Panc1 (cell line): ENCODE measurements at regions not wholly inside any gene's neighbourhood (a gene's known extent, or its start where the extent isn't known, plus 50 kb on each side); places are given as distances from the start of the nearest gene placed in this dataset.

Experiments
- ATAC-seq: fragments of 200-7000 bp; cut with Tn5 transposase; 2 replicates; pipeline ENCODE4 v1.9.1; 2020; ENCODE audit warnings: mild to moderate bottlenecking, moderate library complexity
- BruUV-seq: library from RNA; stranded (reverse); fragments of 400-500 nt; replicated peaks from 2 replicates; lab custom pipeline; 2021; lab: Mats Ljungman, UMichigan
- CTCF ChIA-PET: fragments of 300-600 bp; sonication (Branson Sonifier 250); formaldehyde crosslinking; loops from one replicate; lab custom pipeline; 2022; ENCODE audit warnings: antibody characterized with exemption; lab: Charles Lee
- POLR2A ChIA-PET: fragments of 300-600 bp; sonication (Branson Sonifier 250); formaldehyde crosslinking; loops from one replicate; lab custom pipeline; 2022; ENCODE audit warnings: antibody characterized with exemption; lab: Charles Lee
- DNase-seq: peaks from one replicate; pipeline ENCODE4 v3.0.0-alpha.2; 2010; ENCODE audit warnings: low read depth, low spot score
- H3K27ac ChIP-seq: 2 replicates; pipeline ENCODE4 v1.5.1; 2011; ENCODE audit warnings: mild to moderate bottlenecking, low read length, inconsistent platforms
- H3K27me3 ChIP-seq: fragments of 200-500 bp; sonication (Bioruptor generic); 2 replicates; pipeline ENCODE4 v1.6.0; 2014; ENCODE audit warnings: low read length, inconsistent platforms; ENCODE audit not compliant: control insufficient read depth, insufficient read depth
- H3K36me3 ChIP-seq: fragments of 200-500 bp; sonication (Bioruptor generic); 2 replicates; pipeline ENCODE4 v1.5.1; 2014; ENCODE audit warnings: inconsistent platforms, mild to moderate bottlenecking, low read length, moderate library complexity; ENCODE audit not compliant: control insufficient read depth, insufficient read depth
- H3K4me1 ChIP-seq: 2 replicates; pipeline ENCODE4 v1.5.1; 2011; ENCODE audit warnings: inconsistent platforms, mild to moderate bottlenecking, low read length, moderate library complexity; ENCODE audit not compliant: control insufficient read depth, insufficient read depth
- H3K4me3 ChIP-seq, 2 experiments: 2 replicates each; pipeline ENCODE4 v1.5.1; 2011 to 2012; ENCODE audit warnings: low read depth in 2 of 2, low read length in 2 of 2, mild to moderate bottlenecking in 2 of 2, inconsistent platforms in 1 of 2, moderate library complexity in 1 of 2
- H3K9me3 ChIP-seq: fragments of 200-500 bp; sonication (Bioruptor generic); 2 replicates; pipeline ENCODE4 v1.5.1; 2014; ENCODE audit warnings: low read depth, mild to moderate bottlenecking, inconsistent platforms, low read length, moderate library complexity; ENCODE audit not compliant: control insufficient read depth, insufficient read depth
- CTCF ChIP-seq: fragments of 450-650 bp; IDR thresholded peaks from 2 replicates; pipeline ENCODE4 v1.5.1; 2017; ENCODE audit warnings: mild to moderate bottlenecking
- POLR2AphosphoS5 ChIP-seq: IDR thresholded peaks from 2 replicates; pipeline ENCODE4 v1.6.1; 2012; ENCODE audit warnings: mild to moderate bottlenecking, low read depth, low read length, moderate library complexity
- REST ChIP-seq, 2 experiments: IDR thresholded peaks; 2 replicates each; pipeline ENCODE4 v1.6.1; 2011 to 2012; ENCODE audit warnings: low read depth in 2 of 2, control low read depth in 1 of 2, low read length in 1 of 2, mild to moderate bottlenecking in 1 of 2, moderate library complexity in 1 of 2; ENCODE audit not compliant: insufficient read depth in 1 of 2
- SIN3A ChIP-seq: IDR thresholded peaks from 2 replicates; pipeline ENCODE4 v1.6.1; 2012; ENCODE audit warnings: low read depth, mild to moderate bottlenecking, low read length, moderate library complexity, borderline replicate concordance; ENCODE audit not compliant: insufficient read depth
- TCF7L2 ChIP-seq: IDR thresholded peaks from 2 replicates; pipeline ENCODE4 v1.6.1; 2011; ENCODE audit warnings: mild to moderate bottlenecking, low read depth, low read length, inconsistent platforms
- in situ Hi-C: cut with HindIII; loops from 2 replicates; pipeline ENCODE4 v1.10.0; 2016; ENCODE audit warnings: low sequenced_read_pairs, low pct_unique_long_range_greater_than_20kb
- intact Hi-C: fragments of 100-400 bp; cut with micrococcal nuclease; formaldehyde crosslinking; loops from one replicate; pipeline ENCODE4 v1.10.0; 2022; ENCODE audit not compliant: unreplicated experiment

GRCh38 chr2:8319219-8319618 lies 362.6 kb upstream of the ID2 start:
- Histone ChIP-seq H3K4me1 (no peaks in the 10 kb centered on the region), H3K27ac (no peak overlapping the region), H3K27me3 (peaks cover 18% of the 10 kb centered on the region), H3K9me3 (no peaks in the 10 kb centered on the region), H3K4me3 (no peak overlapping the region), H3K36me3 (no peaks in the 10 kb centered on the region)
- ChIA-PET CTCF (no interaction called here), POLR2A (no interaction called here)
- no TSS peak for BruUV-seq
- in situ Hi-C loops, result no loop called here
- no peak for DNase-seq
- no peak for ATAC-seq
- intact Hi-C loops, result no loop called here
- TF ChIP-seq SIN3A, result no peak

GRCh38 chr2:8320311-8321066 lies 361.4 kb upstream of the ID2 start:
- POLR2A ChIA-PET, result no interaction called here
- TF ChIP-seq TCF7L2 (no peak), REST (IDR thresholded peaks at IDR 0.05; ENCODE audit: insufficient read depth in 1 of 2, low read depth in 2 of 2, low read length in 1 of 2) (no peak), CTCF (no peak), POLR2AphosphoS5 (no peak), SIN3A (no peak)
- ATAC-seq, result no peak
- Histone ChIP-seq H3K27ac (no peak overlapping the region), H3K36me3 (no peaks in the 10 kb centered on the region), H3K27me3 (peaks cover 20% of the 10 kb centered on the region), H3K4me1 (no peaks in the 10 kb centered on the region), H3K4me3 (no peak overlapping the region), H3K9me3 (no peaks in the 10 kb centered on the region)
- intact Hi-C loops (no loop called here), in situ Hi-C loops (no loop called here)
- BruUV-seq, result no TSS peak
- CTCF ChIA-PET, result no interaction called here
- no peak for DNase-seq

GRCh38 chr2:8322634-8323033 lies 359.2 kb upstream of the ID2 start:
- H3K27ac ChIP-seq, result no peak overlapping the region
- ATAC-seq, result no peak
- intact Hi-C loops, result no loop called here
- no peaks in the 10 kb centered on the region for H3K4me1 ChIP-seq
- in situ Hi-C loops, result no loop called here
- no peak for DNase-seq
- H3K27me3 ChIP-seq, result peaks cover 20% of the 10 kb centered on the region
- POLR2A ChIA-PET, result no interaction called here
- H3K4me3 ChIP-seq, result no peak overlapping the region
- H3K36me3 ChIP-seq, result no peaks in the 10 kb centered on the region
- H3K9me3 ChIP-seq, result no peaks in the 10 kb centered on the region
- TF ChIP-seq SIN3A, result no peak
- TF ChIP-seq TCF7L2, result no peak
- no peak for TF ChIP-seq CTCF
- TF ChIP-seq REST (IDR thresholded peaks at IDR 0.05; ENCODE audit: insufficient read depth in 1 of 2, low read depth in 2 of 2, low read length in 1 of 2), result no peak
- TF ChIP-seq POLR2AphosphoS5, result no peak
- no TSS peak for BruUV-seq
- CTCF ChIA-PET, result no interaction called here
